ENCODE measurements at regions not wholly inside any gene's neighbourhood (a gene's known extent, or its start where the extent isn't known, plus 50 kb on each side); places are given as distances from the start of the nearest gene placed in this dataset.

DNA sequence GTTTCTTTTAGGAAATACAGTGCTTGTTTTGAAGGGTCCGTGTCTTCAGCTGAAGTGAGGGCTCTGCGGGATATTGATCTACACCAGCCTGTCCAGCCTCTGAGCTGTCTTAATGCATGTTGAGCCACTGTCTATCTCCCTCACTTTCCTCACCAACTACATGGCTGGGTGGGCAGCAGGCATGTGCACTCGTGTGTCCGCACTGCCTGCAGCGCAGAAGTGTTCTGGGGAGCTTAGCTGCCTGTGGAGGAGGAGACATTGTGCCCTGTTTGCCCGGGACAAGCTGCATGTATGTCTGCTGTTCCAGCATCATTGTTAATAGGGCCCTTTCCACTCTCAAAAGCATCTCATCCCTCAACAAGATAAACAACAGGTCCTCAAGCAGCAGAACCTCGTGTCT is 133.1 kb upstream of the EEPD1 start:
- Histone ChIP-seq H3K79me2 (ENCODE audit: control insufficient read depth, insufficient read depth, low read length) (no peaks in the 10 kb centered on the region), H3K9me3 (replicated peaks; ENCODE audit: control insufficient read depth, insufficient read depth, low read length) (no peaks in the 10 kb centered on the region), H4K20me1 (replicated peaks; ENCODE audit: control insufficient read depth, extremely low read depth, insufficient read depth, low read length) (no peaks in the 10 kb centered on the region), H3K4me2 (ENCODE audit: insufficient read depth, low read length) (no peak overlapping the region), H3K4me3 (replicated peaks in 1 of 3; ENCODE audit: insufficient read depth in 1 of 3, low read depth in 1 of 3, low read length in 3 of 3) (no peak overlapping the region), H3K4me1 (ENCODE audit: control insufficient read depth, extremely low read depth, insufficient read depth, low read length) (no peaks in the 10 kb centered on the region), H3K36me3 (ENCODE audit: control insufficient read depth in 2 of 2, extremely low read depth in 1 of 2, insufficient read depth in 2 of 2, low read length in 2 of 2) (no peaks in the 10 kb centered on the region), H3K27ac (ENCODE audit: insufficient read depth, low read depth, low read length) (no peak overlapping the region), H2AFZ (ENCODE audit: low read depth, low read length) (no peak overlapping the region), H3K9ac (replicated peaks; ENCODE audit: extremely low read depth, insufficient read depth, low read length) (no peak overlapping the region), H3K27me3 (ENCODE audit: control insufficient read depth in 2 of 2, insufficient read depth in 2 of 2, low read length in 2 of 2) (peaks cover 6 to 15% of the 10 kb centered on the region in 2 experiments), H3K9me1 (replicated peaks; ENCODE audit: control insufficient read depth, extremely low read depth, insufficient read depth, low read length) (no peaks in the 10 kb centered on the region)
- intact Hi-C loops (cut with micrococcal nuclease), result no loop called here
- CTCF ChIA-PET, result interaction anchor here (1.2 to 3.3 kb wide), 3 partner anchors 14 to 299 kb away, joined by 4 to 15 read pairs (median 4); no protein-coding TSS in a partner anchor
- BruUV-seq (replicated peaks), result no TSS peak
- FAIRE-seq (no peak), DNase-seq (ENCODE audit: low read depth, low spot score) (no peak)
- TF ChIP-seq EZH2 (IDR thresholded peaks at IDR 0.05; ENCODE audit: borderline replicate concordance, low read depth, low read length, severe bottlenecking) (no peak), FOS (IDR thresholded peaks at IDR 0.05; ENCODE audit: borderline replicate concordance, insufficient read depth, low read length) (no peak), POLR2AphosphoS5 (IDR thresholded peaks at IDR 0.05; ENCODE audit: insufficient read depth, low read depth, low read length) (no peak), POLR2A (IDR thresholded peaks at IDR 0.05; ENCODE audit: low read depth, low read length) (no peak), JUN (IDR thresholded peaks at IDR 0.05; ENCODE audit: borderline replicate concordance, insufficient read depth, insufficient read length, low read depth) (no peak), GATA2 (IDR thresholded peaks at IDR 0.05; ENCODE audit: insufficient read depth, insufficient read length, low read depth, low read length) (no peak)
- TF ChIP-seq, protein P1, sequence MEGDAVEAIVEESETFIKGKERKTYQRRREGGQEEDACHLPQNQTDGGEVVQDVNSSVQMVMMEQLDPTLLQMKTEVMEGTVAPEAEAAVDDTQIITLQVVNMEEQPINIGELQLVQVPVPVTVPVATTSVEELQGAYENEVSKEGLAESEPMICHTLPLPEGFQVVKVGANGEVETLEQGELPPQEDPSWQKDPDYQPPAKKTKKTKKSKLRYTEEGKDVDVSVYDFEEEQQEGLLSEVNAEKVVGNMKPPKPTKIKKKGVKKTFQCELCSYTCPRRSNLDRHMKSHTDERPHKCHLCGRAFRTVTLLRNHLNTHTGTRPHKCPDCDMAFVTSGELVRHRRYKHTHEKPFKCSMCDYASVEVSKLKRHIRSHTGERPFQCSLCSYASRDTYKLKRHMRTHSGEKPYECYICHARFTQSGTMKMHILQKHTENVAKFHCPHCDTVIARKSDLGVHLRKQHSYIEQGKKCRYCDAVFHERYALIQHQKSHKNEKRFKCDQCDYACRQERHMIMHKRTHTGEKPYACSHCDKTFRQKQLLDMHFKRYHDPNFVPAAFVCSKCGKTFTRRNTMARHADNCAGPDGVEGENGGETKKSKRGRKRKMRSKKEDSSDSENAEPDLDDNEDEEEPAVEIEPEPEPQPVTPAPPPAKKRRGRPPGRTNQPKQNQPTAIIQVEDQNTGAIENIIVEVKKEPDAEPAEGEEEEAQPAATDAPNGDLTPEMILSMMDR (IDR thresholded peaks at IDR 0.05; ENCODE audit: extremely low read depth in 1 of 2, insufficient read depth in 1 of 2, low read depth in 1 of 2, low read length in 2 of 2), result no peak
- TF ChIP-seq, protein P2, sequence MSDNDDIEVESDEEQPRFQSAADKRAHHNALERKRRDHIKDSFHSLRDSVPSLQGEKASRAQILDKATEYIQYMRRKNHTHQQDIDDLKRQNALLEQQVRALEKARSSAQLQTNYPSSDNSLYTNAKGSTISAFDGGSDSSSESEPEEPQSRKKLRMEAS (IDR thresholded peaks at IDR 0.05; ENCODE audit: insufficient read depth, insufficient read length), result no peak
- POLR2A ChIA-PET, result no interaction called here
- dilution Hi-C loops (cut with MboI; ENCODE audit: extremely low pct_ligation_motif_present, low sequenced_read_pairs), result no loop called here

Measured in endothelial cell of umbilical vein (primary cell).